Stimulated activated naive CD8-positive, alpha-beta T cell treated with anti-CD3 and anti-CD28 coated beads, Interleukin-15, Interleukin-2, amounts not matched to agents 100 ng/mL and 50 ng/mL, for 24 hours (primary cell): ENCODE measurements at regions not wholly inside any gene's neighbourhood (a gene's known extent, or its start where the extent isn't known, plus 50 kb on each side); places are given as distances from the start of the nearest gene placed in this dataset.

ENCODE experiments used
- H3K27ac Mint-ChIP-seq: one replicate; pipeline ENCODE4 v1.8.0; 2021; ENCODE audit warnings: mild to moderate bottlenecking, mixed read lengths
- H3K27me3 Mint-ChIP-seq: one replicate; pipeline ENCODE4 v1.8.0; 2021; ENCODE audit warnings: mixed read lengths
- H3K36me3 Mint-ChIP-seq: one replicate; pipeline ENCODE4 v1.8.0; 2021; ENCODE audit warnings: low read depth, mixed read lengths
- H3K4me1 Mint-ChIP-seq: one replicate; pipeline ENCODE4 v1.8.0; 2021; ENCODE audit warnings: low read depth, mixed read lengths
- H3K4me3 Mint-ChIP-seq: one replicate; pipeline ENCODE4 v1.8.0; 2021; ENCODE audit warnings: mild to moderate bottlenecking, mixed read lengths
- H3K9me3 Mint-ChIP-seq: one replicate; pipeline ENCODE4 v1.8.0; 2021; ENCODE audit warnings: mixed read lengths

GRCh38 chr6:81812401-81812800, 59.9 kb upstream of the TENT5A start:
- peak overlapping the region; percentile 27 for H3K4me3 Mint-ChIP-seq
- H3K9me3 Mint-ChIP-seq: no peaks in the 10 kb centered on the region
- no peaks in the 10 kb centered on the region for H3K36me3 Mint-ChIP-seq
- H3K4me1 Mint-ChIP-seq: peaks cover 8% of the 10 kb centered on the region
- peaks cover 18% of the 10 kb centered on the region for H3K27me3 Mint-ChIP-seq
- H3K27ac Mint-ChIP-seq: no peak overlapping the region

GRCh38 chr6:81808851-81809570, 56.5 kb upstream of the TENT5A start:
- Mint-ChIP-seq H3K27ac (no peak overlapping the region), H3K4me3 (no peak overlapping the region), H3K4me1 (peaks cover 8% of the 10 kb centered on the region), H3K9me3 (no peaks in the 10 kb centered on the region), H3K27me3 (peaks cover 18% of the 10 kb centered on the region), H3K36me3 (no peaks in the 10 kb centered on the region)

GRCh38 chr6:81806793-81807565, 54.5 kb upstream of the TENT5A start:
- Mint-ChIP-seq H3K4me3 (no peak overlapping the region), H3K4me1 (no peaks in the 10 kb centered on the region), H3K27me3 (peaks cover 13% of the 10 kb centered on the region), H3K36me3 (no peaks in the 10 kb centered on the region), H3K9me3 (no peaks in the 10 kb centered on the region), H3K27ac (no peak overlapping the region)

GRCh38 chr6:81802356-81802755, 49.9 kb upstream of the TENT5A start:
- no peaks in the 10 kb centered on the region for H3K36me3 Mint-ChIP-seq
- peaks cover 8% of the 10 kb centered on the region for H3K27me3 Mint-ChIP-seq
- no peaks in the 10 kb centered on the region for H3K9me3 Mint-ChIP-seq
- H3K4me1 Mint-ChIP-seq: no peaks in the 10 kb centered on the region
- H3K27ac Mint-ChIP-seq: no peak overlapping the region
- no peak overlapping the region for H3K4me3 Mint-ChIP-seq
